ENCODE measurements at regions not wholly inside any gene's neighbourhood (a gene's known extent, or its start where the extent isn't known, plus 50 kb on each side); places are given as distances from the start of the nearest gene placed in this dataset.

- TF ChIP-seq POLR2AphosphoS5 (IDR thresholded peaks at IDR 0.05; ENCODE audit: low read depth, low read length) (no peak), FOXP2 (optimal IDR thresholded peaks at IDR 0.05; ENCODE audit: borderline replicate concordance, extremely low read depth, extremely low read length, insufficient read depth) (no peak), TAF1 (IDR thresholded peaks at IDR 0.05; ENCODE audit: borderline replicate concordance, insufficient read depth, low read length) (no peak), REST (IDR thresholded peaks at IDR 0.05; ENCODE audit: insufficient read depth in 1 of 2, low read depth in 2 of 2, low read length in 2 of 2) (no peak), SIN3A (IDR thresholded peaks at IDR 0.05; ENCODE audit: borderline replicate concordance, insufficient read depth, low read length) (no peak)
These were observed 103.4 kb upstream of the SGCD start for GRCh38 chr5:156223547-156223946.

- TF ChIP-seq TAF1 (IDR thresholded peaks at IDR 0.05; ENCODE audit: borderline replicate concordance, insufficient read depth, low read length), result no peak
- no peak for TF ChIP-seq REST (IDR thresholded peaks at IDR 0.05; ENCODE audit: insufficient read depth in 1 of 2, low read depth in 2 of 2, low read length in 2 of 2)
- no peak for TF ChIP-seq POLR2AphosphoS5 (IDR thresholded peaks at IDR 0.05; ENCODE audit: low read depth, low read length)
- TF ChIP-seq SIN3A (IDR thresholded peaks at IDR 0.05; ENCODE audit: borderline replicate concordance, insufficient read depth, low read length), result no peak
- TF ChIP-seq FOXP2 (optimal IDR thresholded peaks at IDR 0.05; ENCODE audit: borderline replicate concordance, extremely low read depth, extremely low read length, insufficient read depth), result no peak
These were observed 96.1 kb upstream of the SGCD start for GRCh38 chr5:156230887-156231286.

GRCh38 chr5:156232251-156232869 lies 94.6 kb upstream of the SGCD start:
- TF ChIP-seq REST (IDR thresholded peaks at IDR 0.05; ENCODE audit: insufficient read depth in 1 of 2, low read depth in 2 of 2, low read length in 2 of 2) (no peak), POLR2AphosphoS5 (IDR thresholded peaks at IDR 0.05; ENCODE audit: low read depth, low read length) (no peak), FOXP2 (optimal IDR thresholded peaks at IDR 0.05; ENCODE audit: borderline replicate concordance, extremely low read depth, extremely low read length, insufficient read depth) (no peak), TAF1 (IDR thresholded peaks at IDR 0.05; ENCODE audit: borderline replicate concordance, insufficient read depth, low read length) (no peak), SIN3A (IDR thresholded peaks at IDR 0.05; ENCODE audit: borderline replicate concordance, insufficient read depth, low read length) (no peak)

- TF ChIP-seq FOXP2 (optimal IDR thresholded peaks at IDR 0.05; ENCODE audit: borderline replicate concordance, extremely low read depth, extremely low read length, insufficient read depth) (no peak), POLR2AphosphoS5 (IDR thresholded peaks at IDR 0.05; ENCODE audit: low read depth, low read length) (no peak), SIN3A (IDR thresholded peaks at IDR 0.05; ENCODE audit: borderline replicate concordance, insufficient read depth, low read length) (no peak), REST (IDR thresholded peaks at IDR 0.05; ENCODE audit: insufficient read depth in 1 of 2, low read depth in 2 of 2, low read length in 2 of 2) (no peak), TAF1 (IDR thresholded peaks at IDR 0.05; ENCODE audit: borderline replicate concordance, insufficient read depth, low read length) (no peak)
These were observed 89.6 kb upstream of the SGCD start for GRCh38 chr5:156237361-156237760.
